Activated CD8-positive, alpha-beta memory T cell treated with anti-CD3 and anti-CD28 coated beads for 48 hours (primary cell): ENCODE measurements at regions not wholly inside any gene's neighbourhood (a gene's known extent, or its start where the extent isn't known, plus 50 kb on each side); places are given as distances from the start of the nearest gene placed in this dataset.
"Not testable (repeated sequence)": the region's sequence is repeated elsewhere in the genome, so short reads cannot be mapped to it uniquely, and the experiment has no call there.

Experiments
- DNase-seq, 3 experiments: peaks; one replicate each; pipeline ENCODE4 v3.0.0-alpha.2; 2020; ENCODE audit warnings: low read depth in 2 of 3, low spot score in 2 of 3

- DNase-seq = no peak
Measured at GRCh38 chr14:62497708-62498107, 547.5 kb downstream of the KCNH5 start.

- DNase-seq = no peak
Measured at GRCh38 chr14:62501021-62501750, 544.1 kb downstream of the KCNH5 start.

- DNase-seq = no peak
Measured at GRCh38 chr14:62505045-62505444, 540.2 kb downstream of the KCNH5 start.

GRCh38 chr14:62521309-62521708 lies 523.9 kb downstream of the KCNH5 start:
- DNase-seq = not testable (repeated sequence)

- DNase-seq = no peak
Measured at GRCh38 chr14:62528296-62528695, 517.0 kb downstream of the KCNH5 start.

- DNase-seq = no peak
Measured at GRCh38 chr14:62532181-62532580, 513.1 kb downstream of the KCNH5 start.

GRCh38 chr14:62546862-62547474 lies 498.3 kb downstream of the KCNH5 start:
- DNase-seq = no peak

GRCh38 chr14:62557416-62557815 lies 487.8 kb downstream of the KCNH5 start:
- DNase-seq = no peak

- DNase-seq = no peak
Measured at GRCh38 chr14:62558451-62558850, 486.8 kb downstream of the KCNH5 start.

GRCh38 chr14:62585247-62585646 lies 460.0 kb downstream of the KCNH5 start:
- no peak for DNase-seq

GRCh38 chr14:62592877-62593276 lies 452.4 kb downstream of the KCNH5 start:
- DNase-seq = no peak

GRCh38 chr14:62597143-62597542 lies 448.1 kb downstream of the KCNH5 start:
- DNase-seq = no peak

- no peak for DNase-seq
Measured at GRCh38 chr14:62599616-62600385, 445.5 kb downstream of the KCNH5 start.

- no peak for DNase-seq
Measured at GRCh38 chr14:62602712-62603111, 442.5 kb downstream of the KCNH5 start.

GRCh38 chr14:62604524-62604923 lies 440.7 kb downstream of the KCNH5 start:
- no peak for DNase-seq

GRCh38 chr14:62614122-62614521 lies 431.1 kb downstream of the KCNH5 start:
- no peak for DNase-seq

GRCh38 chr14:62616668-62617067 lies 428.6 kb downstream of the KCNH5 start:
- DNase-seq = no peak

GRCh38 chr14:62626416-62626815 lies 418.8 kb downstream of the KCNH5 start:
- DNase-seq = no peak

GRCh38 chr14:62629176-62629725 lies 416.0 kb downstream of the KCNH5 start:
- no peak for DNase-seq

GRCh38 chr14:62631176-62631575 lies 414.1 kb downstream of the KCNH5 start:
- no peak for DNase-seq

GRCh38 chr14:62632771-62633170 lies 412.5 kb downstream of the KCNH5 start:
- no peak for DNase-seq

GRCh38 chr14:62645649-62646048 lies 399.6 kb downstream of the KCNH5 start:
- no peak for DNase-seq
